OCI-LY7 (cell line): ENCODE measurements at regions not wholly inside any gene's neighbourhood (a gene's known extent, or its start where the extent isn't known, plus 50 kb on each side); places are given as distances from the start of the nearest gene placed in this dataset.

Experiments used
- BruUV-seq: library from RNA; stranded (reverse); fragments of 400-500 nt; replicated peaks from 2 replicates; lab custom pipeline; 2021; lab: Mats Ljungman, UMichigan
- CTCF ChIA-PET: fragments of 300-600 bp; sonication (Branson Sonifier 250); formaldehyde crosslinking; loops from one replicate; lab custom pipeline; 2022; ENCODE audit warnings: antibody characterized with exemption; ENCODE audit not compliant: unreplicated experiment; lab: Charles Lee
- POLR2A ChIA-PET: fragments of 300-600 bp; sonication (Branson Sonifier 250); formaldehyde crosslinking; loops from one replicate; lab custom pipeline; 2022; ENCODE audit warnings: antibody characterized with exemption; lab: Charles Lee
- DNase-seq: peaks from one replicate; pipeline ENCODE4 v3.0.0-alpha.2; 2015; ENCODE audit warnings: low spot score
- H2AFZ ChIP-seq: fragments of 200-600 bp; sonication (generic), shearing (Covaris generic); 2 replicates; pipeline ENCODE4 v1.6.1; 2014; ENCODE audit warnings: mild to moderate bottlenecking, antibody characterized with exemption, low read length, moderate library complexity
- H3K27ac ChIP-seq: fragments of 200-600 bp; sonication (generic); 2 replicates; pipeline ENCODE4 v1.5.1; 2014; ENCODE audit warnings: mixed run types, low read depth, mild to moderate bottlenecking, moderate library complexity, low read length, inconsistent platforms; ENCODE audit not compliant: poor library complexity, severe bottlenecking
- H3K36me3 ChIP-seq: fragments of 200-600 bp; sonication (generic); 2 replicates; pipeline ENCODE4 v1.6.1; 2014; ENCODE audit warnings: mild to moderate bottlenecking, antibody characterized with exemption, low read length, moderate library complexity, mixed read lengths; ENCODE audit not compliant: insufficient read depth
- H3K4me1 ChIP-seq: fragments of 200-600 bp; sonication (generic); 2 replicates; pipeline ENCODE4 v1.5.1; 2014; ENCODE audit warnings: mild to moderate bottlenecking, low read length; ENCODE audit not compliant: insufficient read depth, poor library complexity, severe bottlenecking
- H3K4me2 ChIP-seq: fragments of 200-600 bp; sonication (generic); 2 replicates; pipeline ENCODE4 v1.6.1; 2014; ENCODE audit warnings: mild to moderate bottlenecking, low read length
- H3K4me3 ChIP-seq: fragments of 200-600 bp; sonication (generic); 2 replicates; pipeline ENCODE4 v1.5.1; 2014; ENCODE audit warnings: mild to moderate bottlenecking, low read depth, low read length; ENCODE audit not compliant: poor library complexity, severe bottlenecking
- H3K79me2 ChIP-seq: fragments of 200-600 bp; sonication (generic); 2 replicates; pipeline ENCODE4 v1.6.1; 2016; ENCODE audit warnings: low read depth, mild to moderate bottlenecking, low read length, moderate library complexity, mixed read lengths; ENCODE audit not compliant: insufficient read depth
- H3K9me2 ChIP-seq: fragments of 200-600 bp; sonication (generic); 2 replicates; pipeline ENCODE4 v1.6.1; 2016; ENCODE audit warnings: mild to moderate bottlenecking, low read length, mixed read lengths; ENCODE audit not compliant: insufficient read depth
- H3K9me3 ChIP-seq: fragments of 200-600 bp; sonication (generic); 2 replicates; pipeline ENCODE4 v1.6.1; 2014; ENCODE audit warnings: mild to moderate bottlenecking, mixed run types, low read length, mixed read lengths
- H4K20me1 ChIP-seq: fragments of 200-600 bp; sonication (generic); 2 replicates; pipeline ENCODE4 v1.6.1; 2014; ENCODE audit warnings: mild to moderate bottlenecking, antibody characterized with exemption, low read length, moderate library complexity, mixed read lengths; ENCODE audit not compliant: insufficient read depth
- CTCF ChIP-seq: fragments of 200-600 bp; sonication (generic); conservative IDR thresholded peaks from 2 replicates; pipeline ENCODE4 v1.5.1; 2014; ENCODE audit warnings: mild to moderate bottlenecking, antibody characterized with exemption, low read length, moderate library complexity, mixed read lengths
- EZH2phosphoT487 ChIP-seq: fragments of 200-600 bp; sonication (generic); IDR thresholded peaks from 2 replicates; pipeline ENCODE4 v1.6.1; 2018; ENCODE audit warnings: low read depth, borderline replicate concordance, mild to moderate bottlenecking, mixed run types, antibody characterized with exemption, low read length, moderate library complexity, mixed read lengths
- intact Hi-C: fragments of 100-400 bp; cut with micrococcal nuclease; formaldehyde crosslinking; loops from one replicate; pipeline ENCODE4 v1.10.0; 2022; ENCODE audit not compliant: unreplicated experiment

- BruUV-seq, result no TSS peak
- POLR2A ChIA-PET, result no interaction called here
- H3K79me2 ChIP-seq, result no peaks in the 10 kb centered on the region
- H3K4me3 ChIP-seq, result no peak overlapping the region
- no peaks in the 10 kb centered on the region for H3K9me2 ChIP-seq
- intact Hi-C loops, result no loop called here
- H3K36me3 ChIP-seq, result no peaks in the 10 kb centered on the region
- H3K4me2 ChIP-seq, result no peak overlapping the region
- no peak overlapping the region for H2AFZ ChIP-seq
- H3K9me3 ChIP-seq, result no peaks in the 10 kb centered on the region
- DNase-seq, result no peak
- CTCF ChIA-PET, result no interaction called here
- H3K4me1 ChIP-seq, result no peaks in the 10 kb centered on the region
- no peak overlapping the region for H3K27ac ChIP-seq
- no peak for TF ChIP-seq CTCF
- TF ChIP-seq EZH2phosphoT487, result no peak
- no peaks in the 10 kb centered on the region for H4K20me1 ChIP-seq
Measured at GRCh38 chr2:48148841-48149430, 165.5 kb upstream of the FOXN2 start.

- no peaks in the 10 kb centered on the region for H3K9me3 ChIP-seq
- ChIA-PET POLR2A (no interaction called here), CTCF (no interaction called here)
- intact Hi-C loops, result no loop called here
- TF ChIP-seq CTCF (no peak), EZH2phosphoT487 (no peak)
- H3K4me1 ChIP-seq, result no peaks in the 10 kb centered on the region
- H3K4me2 ChIP-seq, result no peak overlapping the region
- no peak for DNase-seq
- BruUV-seq, result no TSS peak
- H3K4me3 ChIP-seq, result no peak overlapping the region
- H2AFZ ChIP-seq, result no peak overlapping the region
- no peaks in the 10 kb centered on the region for H3K9me2 ChIP-seq
- H3K27ac ChIP-seq, result no peak overlapping the region
- no peaks in the 10 kb centered on the region for H3K36me3 ChIP-seq
- no peaks in the 10 kb centered on the region for H3K79me2 ChIP-seq
- no peaks in the 10 kb centered on the region for H4K20me1 ChIP-seq
Measured at GRCh38 chr2:48157150-48157549, 157.3 kb upstream of the FOXN2 start.

- H3K36me3 ChIP-seq, result no peaks in the 10 kb centered on the region
- H3K4me3 ChIP-seq, result no peak overlapping the region
- CTCF ChIA-PET, result no interaction called here
- no peaks in the 10 kb centered on the region for H3K9me3 ChIP-seq
- BruUV-seq, result no TSS peak
- no peaks in the 10 kb centered on the region for H3K4me1 ChIP-seq
- H3K4me2 ChIP-seq, result no peak overlapping the region
- no peak overlapping the region for H3K27ac ChIP-seq
- no peaks in the 10 kb centered on the region for H3K79me2 ChIP-seq
- no peaks in the 10 kb centered on the region for H4K20me1 ChIP-seq
- no peak for DNase-seq
- intact Hi-C loops, result no loop called here
- no peak overlapping the region for H2AFZ ChIP-seq
- no peaks in the 10 kb centered on the region for H3K9me2 ChIP-seq
- TF ChIP-seq EZH2phosphoT487 (no peak), CTCF (no peak)
- POLR2A ChIA-PET, result no interaction called here
Measured at GRCh38 chr2:48161628-48162027, 152.9 kb upstream of the FOXN2 start.
